Parathyroid adenoma (tissue), 2 donors: ENCODE measurements at regions not wholly inside any gene's neighbourhood (a gene's known extent, or its start where the extent isn't known, plus 50 kb on each side); places are given as distances from the start of the nearest gene placed in this dataset.

Experiments
- H2AFZ ChIP-seq: fragments of 300-600 bp; sonication (generic); one replicate; pipeline ENCODE4 v1.7.0; 2017; ENCODE audit warnings: antibody characterized with exemption, mild to moderate bottlenecking
- H3K27ac ChIP-seq: fragments of 300-600 bp; sonication (generic); one replicate; pipeline ENCODE4 v1.7.0; 2017
- H3K27me3 ChIP-seq: fragments of 300-600 bp; sonication (generic); one replicate; pipeline ENCODE4 v1.7.0; 2017; ENCODE audit warnings: low read length; ENCODE audit not compliant: control insufficient read depth, insufficient read depth
- H3K36me3 ChIP-seq: fragments of 300-600 bp; sonication (generic); one replicate; pipeline ENCODE4 v1.7.0; 2017; ENCODE audit warnings: low read length; ENCODE audit not compliant: control insufficient read depth, insufficient read depth
- H3K4me1 ChIP-seq: fragments of 300-600 bp; sonication (generic); one replicate; pipeline ENCODE4 v1.7.0; 2017; ENCODE audit warnings: control low read depth
- H3K4me2 ChIP-seq: fragments of 300-600 bp; sonication (generic); one replicate; pipeline ENCODE4 v1.7.0; 2017; ENCODE audit warnings: low read length
- H3K4me3 ChIP-seq: fragments of 300-600 bp; sonication (generic); one replicate; pipeline ENCODE4 v1.7.0; 2017; ENCODE audit warnings: low read depth, low read length
- H3K79me2 ChIP-seq: fragments of 300-600 bp; sonication (generic); one replicate; pipeline ENCODE4 v1.7.0; 2017; ENCODE audit warnings: control low read depth
- H3K9ac ChIP-seq: fragments of 300-600 bp; sonication (generic); one replicate; pipeline ENCODE4 v1.7.0; 2017; ENCODE audit warnings: mild to moderate bottlenecking
- H3K9me3 ChIP-seq: fragments of 300-600 bp; sonication (generic); one replicate; pipeline ENCODE4 v1.7.0; 2017; ENCODE audit warnings: low read length; ENCODE audit not compliant: control insufficient read depth
- TF ChIP-seq, protein P1 (sequence below): fragments of 300-600 bp; sonication (generic); IDR thresholded peaks from one replicate; pipeline ENCODE4 v1.7.0; 2017; ENCODE audit warnings: antibody characterized with exemption, mild to moderate bottlenecking
- donor health status: primary hyperparathyroidism.

DNA sequence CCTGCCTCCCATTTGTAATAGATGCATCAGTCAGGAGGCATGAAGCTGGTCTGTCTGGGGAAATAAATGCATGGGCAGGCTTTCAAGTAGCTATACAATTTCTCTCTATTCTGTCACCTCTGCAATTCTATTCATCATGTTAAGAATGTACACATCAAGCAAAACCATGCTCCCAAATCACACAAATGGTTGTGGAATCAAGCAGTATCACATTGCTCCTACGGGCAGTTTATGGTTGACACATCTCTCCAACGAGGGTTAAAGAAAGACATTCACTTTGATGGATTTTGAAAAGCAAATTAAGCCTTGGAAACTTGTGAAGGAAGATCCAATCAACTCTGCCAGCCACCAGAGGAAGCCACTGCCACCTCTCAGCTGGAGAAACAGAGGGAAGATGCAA is 1277.4 kb upstream of the TMEM132C start:
- Histone ChIP-seq H3K9me3 (no peaks in the 10 kb centered on the region), H3K36me3 (no peaks in the 10 kb centered on the region), H3K27me3 (no peaks in the 10 kb centered on the region), H2AFZ (no peak overlapping the region), H3K4me1 (no peaks in the 10 kb centered on the region), H3K4me3 (no peak overlapping the region), H3K4me2 (no peak overlapping the region), H3K79me2 (no peaks in the 10 kb centered on the region), H3K27ac (no peak overlapping the region), H3K9ac (no peak overlapping the region)
- TF ChIP-seq, protein P1, sequence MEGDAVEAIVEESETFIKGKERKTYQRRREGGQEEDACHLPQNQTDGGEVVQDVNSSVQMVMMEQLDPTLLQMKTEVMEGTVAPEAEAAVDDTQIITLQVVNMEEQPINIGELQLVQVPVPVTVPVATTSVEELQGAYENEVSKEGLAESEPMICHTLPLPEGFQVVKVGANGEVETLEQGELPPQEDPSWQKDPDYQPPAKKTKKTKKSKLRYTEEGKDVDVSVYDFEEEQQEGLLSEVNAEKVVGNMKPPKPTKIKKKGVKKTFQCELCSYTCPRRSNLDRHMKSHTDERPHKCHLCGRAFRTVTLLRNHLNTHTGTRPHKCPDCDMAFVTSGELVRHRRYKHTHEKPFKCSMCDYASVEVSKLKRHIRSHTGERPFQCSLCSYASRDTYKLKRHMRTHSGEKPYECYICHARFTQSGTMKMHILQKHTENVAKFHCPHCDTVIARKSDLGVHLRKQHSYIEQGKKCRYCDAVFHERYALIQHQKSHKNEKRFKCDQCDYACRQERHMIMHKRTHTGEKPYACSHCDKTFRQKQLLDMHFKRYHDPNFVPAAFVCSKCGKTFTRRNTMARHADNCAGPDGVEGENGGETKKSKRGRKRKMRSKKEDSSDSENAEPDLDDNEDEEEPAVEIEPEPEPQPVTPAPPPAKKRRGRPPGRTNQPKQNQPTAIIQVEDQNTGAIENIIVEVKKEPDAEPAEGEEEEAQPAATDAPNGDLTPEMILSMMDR = no peak

DNA sequence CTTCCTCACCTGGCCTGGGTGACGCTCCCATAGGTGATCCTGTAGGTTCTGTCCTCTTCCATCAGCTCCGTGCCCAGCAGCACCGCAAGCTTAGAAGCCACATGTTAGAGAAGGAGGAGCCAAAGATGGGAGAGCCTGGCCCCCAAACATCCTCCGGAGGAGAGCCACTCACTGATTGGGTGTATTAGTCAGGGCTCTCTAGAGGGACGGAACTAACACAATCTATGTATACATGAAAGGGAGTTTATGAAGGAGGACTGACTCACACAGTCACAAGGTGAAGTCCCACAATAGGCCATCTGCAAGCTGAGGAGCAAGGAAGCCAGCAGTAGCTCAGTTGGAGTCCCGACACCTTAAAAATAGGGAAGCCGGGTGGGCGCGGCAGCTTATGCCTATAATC is 1273.1 kb upstream of the TMEM132C start:
- Histone ChIP-seq H3K4me1 (no peaks in the 10 kb centered on the region), H3K27ac (no peak overlapping the region), H3K9ac (no peak overlapping the region), H2AFZ (no peak overlapping the region), H3K79me2 (no peaks in the 10 kb centered on the region), H3K4me3 (no peak overlapping the region), H3K27me3 (no peaks in the 10 kb centered on the region), H3K36me3 (no peaks in the 10 kb centered on the region), H3K4me2 (no peak overlapping the region), H3K9me3 (no peaks in the 10 kb centered on the region)
- TF ChIP-seq, protein P1 = no peak

DNA sequence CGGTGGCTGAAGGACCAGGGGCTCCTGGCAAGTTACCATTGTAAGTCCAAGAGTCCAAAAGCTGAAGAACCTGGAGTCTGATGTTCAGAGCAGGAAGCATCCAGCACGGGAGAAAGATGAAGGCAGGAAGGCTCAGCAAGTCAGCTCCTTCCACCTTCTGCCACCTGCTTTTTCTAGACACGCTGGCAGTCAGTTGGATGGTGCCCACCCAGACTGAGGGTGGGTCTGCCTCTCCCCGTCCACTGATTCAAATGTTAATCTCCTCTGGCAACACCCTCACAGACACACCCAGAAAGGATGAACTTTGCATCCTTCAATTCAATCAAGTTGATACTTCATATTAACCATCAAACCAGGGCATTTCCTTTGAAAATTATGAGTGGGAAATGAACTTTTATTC is 1272.4 kb upstream of the TMEM132C start:
- Histone ChIP-seq H2AFZ (no peak overlapping the region), H3K9ac (no peak overlapping the region), H3K79me2 (no peaks in the 10 kb centered on the region), H3K4me1 (no peaks in the 10 kb centered on the region), H3K9me3 (no peaks in the 10 kb centered on the region), H3K27ac (no peak overlapping the region), H3K27me3 (no peaks in the 10 kb centered on the region), H3K4me2 (no peak overlapping the region), H3K4me3 (no peak overlapping the region), H3K36me3 (no peaks in the 10 kb centered on the region)
- TF ChIP-seq, protein P1 = no peak

DNA sequence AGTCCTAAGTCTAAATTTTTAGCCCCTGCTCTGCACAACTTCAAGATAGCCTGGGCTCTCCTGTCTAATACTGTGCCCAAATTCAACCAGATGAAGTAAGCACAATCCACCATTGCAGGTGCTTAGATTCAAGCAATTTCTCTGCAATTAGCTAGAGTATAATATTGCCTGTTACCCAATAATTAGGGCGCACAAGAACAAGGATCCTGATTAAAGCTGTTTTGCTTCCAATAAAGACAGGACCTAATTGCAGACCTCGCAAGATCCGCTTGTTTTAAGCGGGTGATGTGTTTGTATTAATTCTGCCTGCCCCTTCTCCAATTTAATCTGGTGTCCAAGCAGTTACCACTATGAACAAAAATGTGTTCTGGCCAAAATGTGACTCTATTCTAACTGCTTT is 1268.9 kb upstream of the TMEM132C start:
- Histone ChIP-seq H3K4me3 (no peak overlapping the region), H3K4me1 (no peaks in the 10 kb centered on the region), H2AFZ (no peak overlapping the region), H3K9ac (no peak overlapping the region), H3K27me3 (no peaks in the 10 kb centered on the region), H3K27ac (no peak overlapping the region), H3K79me2 (no peaks in the 10 kb centered on the region), H3K4me2 (no peak overlapping the region), H3K36me3 (no peaks in the 10 kb centered on the region), H3K9me3 (no peaks in the 10 kb centered on the region)
- TF ChIP-seq, protein P1 = no peak

DNA sequence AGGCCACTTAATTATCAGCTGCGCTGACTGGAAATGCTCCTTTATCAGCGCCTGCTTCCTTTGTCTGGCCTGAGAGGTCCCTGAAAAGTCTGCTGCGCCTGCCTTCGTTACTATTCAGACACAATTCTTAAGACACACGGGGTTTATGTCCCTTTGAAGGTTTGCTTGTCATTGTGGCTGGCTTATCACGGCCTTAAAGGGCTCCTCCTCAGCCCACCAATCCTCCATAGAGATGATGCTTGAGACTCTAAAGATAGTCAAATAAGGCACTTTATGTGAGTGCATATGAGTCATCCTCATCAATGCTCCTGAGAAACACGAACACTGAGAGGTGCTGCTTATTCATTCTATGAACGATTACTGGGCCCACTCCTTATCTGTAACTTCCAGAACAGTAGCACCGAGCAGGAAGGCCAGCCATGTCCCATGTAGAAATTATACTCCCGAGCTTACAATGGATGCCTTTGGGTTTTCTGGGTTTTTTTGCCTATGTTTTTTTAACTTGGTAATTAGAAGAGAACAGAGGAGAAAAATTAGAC is 1268.2 kb upstream of the TMEM132C start:
- no peak overlapping the region for H3K4me3 ChIP-seq
- H3K4me1 ChIP-seq = no peaks in the 10 kb centered on the region
- H3K9ac ChIP-seq = no peak overlapping the region
- no peaks in the 10 kb centered on the region for H3K79me2 ChIP-seq
- H2AFZ ChIP-seq = no peak overlapping the region
- H3K27me3 ChIP-seq = no peaks in the 10 kb centered on the region
- no peak overlapping the region for H3K4me2 ChIP-seq
- H3K9me3 ChIP-seq = no peaks in the 10 kb centered on the region
- H3K27ac ChIP-seq = no peak overlapping the region
- TF ChIP-seq, protein P1 = no peak
- H3K36me3 ChIP-seq = no peaks in the 10 kb centered on the region
